Right atrium auricular region (tissue), 2 donors: ENCODE measurements at regions not wholly inside any gene's neighbourhood (a gene's known extent, or its start where the extent isn't known, plus 50 kb on each side); places are given as distances from the start of the nearest gene placed in this dataset.

Source experiments
- DNase-seq: peaks from one replicate; pipeline ENCODE4 v3.0.0-alpha.2; 2019; ENCODE audit warnings: low spot score
- H3K27ac ChIP-seq, 2 donors: fragments of 200-600 bp; sonication (generic); 1 replicate in 1 of 2; 2 replicates in 1 of 2; pipeline ENCODE4 v1.5.1; 2016 to 2019
- H3K27me3 ChIP-seq, 2 donors: fragments of 200-600 bp; sonication (generic); one replicate each; pipeline versions ENCODE4 v1.5.1 to v1.6.0; 2017 to 2019
- H3K36me3 ChIP-seq: fragments of 200-600 bp; sonication (generic); one replicate; pipeline ENCODE4 v1.5.1; 2016
- H3K4me1 ChIP-seq, 2 donors: fragments of 200-600 bp; sonication (generic); one replicate each; pipeline versions ENCODE4 v1.5.1 to v1.6.0; 2017 to 2019
- H3K4me3 ChIP-seq, 2 donors: fragments of 200-600 bp; sonication (generic); 1 replicate in 1 of 2; 2 replicates in 1 of 2; pipeline ENCODE4 v1.5.1; 2017 to 2019; ENCODE audit warnings: mild to moderate bottlenecking in 1 of 2, moderate library complexity in 1 of 2
- H3K9me3 ChIP-seq, 2 donors: fragments of 200-600 bp; sonication (generic); one replicate each; pipeline ENCODE4 v1.5.1; 2019
- CTCF ChIP-seq, 2 donors: fragments of 200-600 bp; sonication (generic); IDR thresholded peaks; one replicate each; pipeline ENCODE4 v1.5.1; 2019; ENCODE audit warnings: antibody characterized with exemption in 2 of 2

GRCh38 chr20:60791823-60792222 lies 460.2 kb upstream of the CDH4 start:
- TF ChIP-seq CTCF (IDR thresholded peaks at IDR 0.05): no peak
- no peaks in the 10 kb centered on the region for H3K27me3 ChIP-seq
- no peak overlapping the region for H3K4me3 ChIP-seq
- H3K27ac ChIP-seq: no peak overlapping the region
- H3K9me3 ChIP-seq: no peaks in the 10 kb centered on the region
- no peaks in the 10 kb centered on the region for H3K36me3 ChIP-seq
- H3K4me1 ChIP-seq: no peaks in the 10 kb centered on the region
- no peak for DNase-seq

DNA sequence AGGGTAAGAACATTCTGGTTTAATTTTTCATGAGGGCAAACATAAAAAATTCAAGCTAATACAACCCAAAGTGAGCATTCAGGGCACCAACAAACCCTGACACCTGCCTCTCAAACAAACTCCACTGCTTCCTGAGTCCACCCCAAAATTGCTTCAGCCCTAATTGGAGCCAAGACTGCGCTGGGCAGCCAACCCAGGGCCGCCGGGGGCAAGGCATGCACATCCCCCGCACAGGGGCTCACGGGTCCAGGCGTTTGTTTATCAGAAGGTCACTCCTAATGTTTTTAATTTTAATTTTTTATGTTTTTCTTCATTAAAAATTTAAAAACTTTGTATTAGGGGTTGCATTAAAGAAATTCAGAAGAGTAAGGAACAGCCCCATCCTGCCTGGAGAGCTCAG lies 459.1 kb upstream of the CDH4 start:
- no peaks in the 10 kb centered on the region for H3K27me3 ChIP-seq
- H3K36me3 ChIP-seq: no peaks in the 10 kb centered on the region
- H3K9me3 ChIP-seq: no peaks in the 10 kb centered on the region
- no peak for DNase-seq
- H3K4me3 ChIP-seq: no peak overlapping the region
- no peak overlapping the region for H3K27ac ChIP-seq
- no peak for TF ChIP-seq CTCF (IDR thresholded peaks at IDR 0.05)
- no peaks in the 10 kb centered on the region for H3K4me1 ChIP-seq

DNA sequence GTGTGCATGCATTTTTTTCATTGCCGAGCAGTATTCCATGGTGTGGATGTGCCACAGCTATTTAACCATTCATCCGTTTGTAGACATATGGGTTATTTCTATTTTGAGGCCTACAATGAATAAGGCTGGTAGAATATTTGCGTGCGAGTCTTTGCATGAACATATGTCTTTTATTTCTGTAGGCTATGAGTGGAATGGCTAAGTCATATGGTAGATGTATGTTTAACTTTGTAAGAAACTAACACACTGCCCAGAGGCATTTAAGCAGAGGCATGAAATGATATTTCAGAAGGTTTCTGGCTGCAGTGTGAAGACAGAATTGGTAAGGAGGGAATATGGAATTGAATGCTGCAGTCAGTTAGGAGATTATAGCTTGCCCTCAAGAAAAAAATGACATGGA lies 457.4 kb upstream of the CDH4 start:
- Histone ChIP-seq H3K9me3 (peaks cover 0 to 10% of the 10 kb centered on the region in 2 donors), H3K4me1 (no peaks in the 10 kb centered on the region), H3K27ac (no peak overlapping the region), H3K4me3 (no peak overlapping the region), H3K27me3 (no peaks in the 10 kb centered on the region), H3K36me3 (no peaks in the 10 kb centered on the region)
- TF ChIP-seq CTCF (IDR thresholded peaks at IDR 0.05): no peak
- DNase-seq: no peak

- H3K9me3 ChIP-seq: peaks cover 0 to 19% of the 10 kb centered on the region in 2 donors
- no peak overlapping the region for H3K4me3 ChIP-seq
- no peaks in the 10 kb centered on the region for H3K4me1 ChIP-seq
- H3K36me3 ChIP-seq: no peaks in the 10 kb centered on the region
- no peak for DNase-seq
- no peak for TF ChIP-seq CTCF (IDR thresholded peaks at IDR 0.05)
- no peaks in the 10 kb centered on the region for H3K27me3 ChIP-seq
- H3K27ac ChIP-seq: no peak overlapping the region
Measured at GRCh38 chr20:60795651-60796050, 456.4 kb upstream of the CDH4 start.

DNA sequence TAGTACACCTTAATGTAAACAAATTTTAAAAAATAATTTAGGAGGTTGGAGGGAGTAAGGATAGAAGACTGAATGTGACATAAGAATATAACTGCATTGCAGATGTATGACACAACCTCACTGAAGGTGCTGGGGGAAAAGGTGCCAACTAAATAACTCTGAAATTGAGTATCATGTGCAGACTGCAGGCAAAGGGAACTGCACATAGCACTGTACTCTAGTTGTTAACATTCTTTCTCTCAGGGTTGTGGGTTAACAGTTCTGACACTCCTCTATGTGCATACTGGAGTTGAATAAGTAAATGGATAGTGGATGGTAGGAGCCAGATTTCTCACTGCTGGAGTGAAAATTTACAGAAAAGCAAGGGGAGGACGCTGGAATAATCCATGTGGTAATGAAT lies 451.9 kb upstream of the CDH4 start:
- TF ChIP-seq CTCF (IDR thresholded peaks at IDR 0.05): no peak
- no peaks in the 10 kb centered on the region for H3K4me1 ChIP-seq
- H3K27me3 ChIP-seq: no peaks in the 10 kb centered on the region
- DNase-seq: no peak
- H3K9me3 ChIP-seq: peaks cover 0 to 21% of the 10 kb centered on the region in 2 donors
- no peak overlapping the region for H3K4me3 ChIP-seq
- no peaks in the 10 kb centered on the region for H3K36me3 ChIP-seq
- H3K27ac ChIP-seq: no peak overlapping the region

- H3K9me3 ChIP-seq: peaks cover 0 to 21% of the 10 kb centered on the region in 2 donors
- no peak overlapping the region for H3K27ac ChIP-seq
- no peaks in the 10 kb centered on the region for H3K4me1 ChIP-seq
- DNase-seq: no peak
- H3K27me3 ChIP-seq: no peaks in the 10 kb centered on the region
- no peaks in the 10 kb centered on the region for H3K36me3 ChIP-seq
- TF ChIP-seq CTCF (IDR thresholded peaks at IDR 0.05): no peak
- no peak overlapping the region for H3K4me3 ChIP-seq
Measured at GRCh38 chr20:60802676-60803075, 449.4 kb upstream of the CDH4 start.
